ENCODE measurements at regions not wholly inside any gene's neighbourhood (a gene's known extent, or its start where the extent isn't known, plus 50 kb on each side); places are given as distances from the start of the nearest gene placed in this dataset.
A peak's percentile ranks its signal among the peaks of the same experiment; 100 is the strongest.
"Not testable (repeated sequence)": the region's sequence is repeated elsewhere in the genome, so short reads cannot be mapped to it uniquely, and the experiment has no call there.

GRCh38 chr14:57150449-57150848 lies 118.3 kb downstream of the EXOC5 start:
- DNase-seq = no peak

GRCh38 chr14:57139173-57139572 lies 129.5 kb downstream of the EXOC5 start:
- DNase-seq = no peak

- peak; percentile 80 for DNase-seq
Measured at GRCh38 chr14:57136669-57137328, 131.9 kb downstream of the EXOC5 start.

GRCh38 chr14:57127809-57128208 lies 140.9 kb downstream of the EXOC5 start:
- not testable (repeated sequence) for DNase-seq

GRCh38 chr14:57122129-57122528 lies 146.6 kb downstream of the EXOC5 start:
- DNase-seq = no peak

- not testable (repeated sequence) for DNase-seq
Measured at GRCh38 chr14:57112072-57112807, 156.5 kb downstream of the EXOC5 start.

GRCh38 chr14:57110411-57110810 lies 158.3 kb downstream of the EXOC5 start:
- DNase-seq = not testable (repeated sequence)

GRCh38 chr14:57091030-57091608 lies 177.6 kb downstream of the EXOC5 start:
- no peak for DNase-seq

- DNase-seq = no peak
Measured at GRCh38 chr14:57089901-57090300, 178.8 kb downstream of the EXOC5 start.

- DNase-seq = no peak
Measured at GRCh38 chr14:57087841-57088240, 180.9 kb downstream of the EXOC5 start.

GRCh38 chr14:57086271-57087162 lies 182.2 kb downstream of the EXOC5 start:
- no peak for DNase-seq

- DNase-seq = no peak
Measured at GRCh38 chr14:57085801-57086200, 182.9 kb downstream of the EXOC5 start.

- DNase-seq = no peak
Measured at GRCh38 chr14:57085043-57085442, 183.7 kb downstream of the EXOC5 start.

- no peak for DNase-seq
Measured at GRCh38 chr14:57080691-57081090, 188.0 kb downstream of the EXOC5 start.

GRCh38 chr14:57078054-57078453 lies 190.7 kb downstream of the EXOC5 start:
- DNase-seq = no peak

GRCh38 chr14:57073986-57074385 lies 194.7 kb downstream of the EXOC5 start:
- DNase-seq = no peak

GRCh38 chr14:57071639-57072038 lies 197.1 kb downstream of the EXOC5 start:
- DNase-seq = no peak

- DNase-seq = no peak
Measured at GRCh38 chr14:57069702-57070101, 199.0 kb downstream of the EXOC5 start.

GRCh38 chr14:57068511-57068910 lies 200.2 kb downstream of the EXOC5 start:
- DNase-seq = no peak

GRCh38 chr14:57066887-57067513 lies 201.7 kb downstream of the EXOC5 start:
- no peak for DNase-seq

GRCh38 chr14:57066463-57066862 lies 202.2 kb downstream of the EXOC5 start:
- DNase-seq = peak; percentile 16

- no peak for DNase-seq
Measured at GRCh38 chr14:57061009-57061711, 207.5 kb downstream of the EXOC5 start.

All from NCI-H2029 treated with DMSO at 0.1 percent for 48 hours (cell line).